ENCODE measurements at regions not wholly inside any gene's neighbourhood (a gene's known extent, or its start where the extent isn't known, plus 50 kb on each side); places are given as distances from the start of the nearest gene placed in this dataset.

- TF ChIP-seq CTCF (IDR thresholded peaks at IDR 0.05; ENCODE audit: insufficient read depth, low read length, poor library complexity, severe bottlenecking): no peak
- no peak for TF ChIP-seq EZH2phosphoT487 (conservative IDR thresholded peaks at IDR 0.05; ENCODE audit: low read length)
Measured at GRCh38 chr2:9089831-9090230, 86.3 kb upstream of the MBOAT2 start.
